Neural cell (in vitro differentiated cells): ENCODE measurements at regions not wholly inside any gene's neighbourhood (a gene's known extent, or its start where the extent isn't known, plus 50 kb on each side); places are given as distances from the start of the nearest gene placed in this dataset.

Experiments used
- H2AFZ ChIP-seq: fragments of 200-600, 300-800 bp; sonication (generic), shearing (Covaris generic); 2 replicates; pipeline ENCODE4 v1.6.0; 2014; ENCODE audit warnings: low read depth, mild to moderate bottlenecking, antibody characterized with exemption, low read length, moderate library complexity
- H3F3A ChIP-seq: fragments of 200-600 bp; shearing (Covaris generic); 2 replicates; pipeline ENCODE4 v1.6.1; 2016; ENCODE audit warnings: mild to moderate bottlenecking, moderate library complexity, mixed read lengths, antibody characterized with exemption, low read length; ENCODE audit not compliant: insufficient read depth, poor library complexity, severe bottlenecking
- H3K27ac ChIP-seq: fragments of 200-600, 300-800 bp; sonication (generic), shearing (Covaris generic); 2 replicates; pipeline ENCODE4 v1.5.1; 2014; ENCODE audit warnings: mild to moderate bottlenecking, low read length, moderate library complexity
- H3K27me3 ChIP-seq: fragments of 300-800, 200-600 bp; sonication (generic), shearing (Covaris generic); 2 replicates; pipeline ENCODE4 v1.6.0; 2014; ENCODE audit warnings: mild to moderate bottlenecking, low read depth, low read length, moderate library complexity; ENCODE audit not compliant: insufficient read depth
- H3K36me3 ChIP-seq: fragments of 300-800, 200-600 bp; sonication (generic), shearing (Covaris generic); 2 replicates; pipeline ENCODE4 v1.5.1; 2014; ENCODE audit warnings: mild to moderate bottlenecking, antibody characterized with exemption, low read length, moderate library complexity; ENCODE audit not compliant: insufficient read depth
- H3K4me2 ChIP-seq: fragments of 300-800, 200-600 bp; sonication (generic), shearing (Covaris generic); 2 replicates; pipeline ENCODE4 v1.6.0; 2014; ENCODE audit warnings: mild to moderate bottlenecking, low read length
- H3K4me3 ChIP-seq: fragments of 300-800, 200-600 bp; sonication (generic), shearing (Covaris generic); 2 replicates; pipeline ENCODE4 v1.5.1; 2014; ENCODE audit warnings: mild to moderate bottlenecking, low read length, moderate library complexity
- H3K79me2 ChIP-seq: fragments of 200-600 bp; shearing (Covaris generic); replicated peaks from 2 replicates; pipeline ENCODE4 v1.6.0; 2014; ENCODE audit warnings: mild to moderate bottlenecking, low read length, moderate library complexity; ENCODE audit not compliant: insufficient read depth
- H3K9ac ChIP-seq: fragments of 300-800, 200-600 bp; sonication (generic), shearing (Covaris generic); 2 replicates; pipeline ENCODE4 v1.6.1; 2016; ENCODE audit warnings: mild to moderate bottlenecking, low read length, mixed read lengths
- H3K9me2 ChIP-seq: fragments of 200-600 bp; shearing (Covaris generic); 2 replicates; pipeline ENCODE4 v1.6.1; 2016; ENCODE audit warnings: mild to moderate bottlenecking, low read length, mixed read lengths; ENCODE audit not compliant: insufficient read depth
- H3K9me3 ChIP-seq: fragments of 200-600, 300-800 bp; sonication (generic), shearing (Covaris generic); 2 replicates; pipeline ENCODE4 v1.6.1; 2016; ENCODE audit warnings: mild to moderate bottlenecking, mixed run types, low read length, moderate library complexity, mixed read lengths
- H4K20me1 ChIP-seq: fragments of 200-600 bp; shearing (Covaris generic); 2 replicates; pipeline ENCODE4 v1.6.1; 2016; ENCODE audit warnings: mild to moderate bottlenecking, mixed run types; ENCODE audit not compliant: insufficient read depth
- EP300 ChIP-seq: fragments of 450-650 bp; conservative IDR thresholded peaks from 2 replicates; pipeline ENCODE4 v1.6.1; 2014; ENCODE audit warnings: antibody characterized with exemption, mild to moderate bottlenecking, moderate library complexity; ENCODE audit not compliant: poor library complexity, severe bottlenecking
- EZH2 ChIP-seq: fragments of 200-600, 300-800 bp; shearing (Covaris generic), sonication (generic); IDR thresholded peaks from 2 replicates; pipeline ENCODE4 v1.6.1; 2014; ENCODE audit warnings: antibody characterized with exemption, low read length, borderline replicate concordance, mild to moderate bottlenecking; ENCODE audit not compliant: insufficient read depth, poor library complexity, severe bottlenecking
- MXI1 ChIP-seq: fragments of 450-650 bp; conservative IDR thresholded peaks from 2 replicates; pipeline ENCODE4 v1.6.1; 2014; ENCODE audit warnings: antibody characterized with exemption, mild to moderate bottlenecking; ENCODE audit not compliant: poor library complexity, severe bottlenecking
- POLR2AphosphoS5 ChIP-seq: IDR thresholded peaks from 2 replicates; pipeline ENCODE4 v1.6.1; 2012
- RAD21 ChIP-seq: fragments of 450-650 bp; conservative IDR thresholded peaks from 2 replicates; pipeline ENCODE4 v1.6.1; 2014; ENCODE audit warnings: antibody characterized with exemption, mild to moderate bottlenecking, moderate library complexity
- SMC3 ChIP-seq: fragments of 450-650 bp; conservative IDR thresholded peaks from 2 replicates; pipeline ENCODE4 v1.6.1; 2014; ENCODE audit warnings: antibody characterized with exemption, mild to moderate bottlenecking, moderate library complexity; ENCODE audit not compliant: poor library complexity
- TAF1 ChIP-seq: IDR thresholded peaks from 2 replicates; pipeline ENCODE4 v1.6.1; 2012; ENCODE audit warnings: low read depth
- TF ChIP-seq, protein P1 (sequence below): IDR thresholded peaks from 2 replicates; pipeline ENCODE4 v1.6.1; 2012; ENCODE audit warnings: borderline replicate concordance
- TF ChIP-seq, protein P2 (sequence below): fragments of 450-650 bp; IDR thresholded peaks from 2 replicates; pipeline ENCODE4 v1.5.1; 2014; ENCODE audit warnings: antibody characterized with exemption, mild to moderate bottlenecking, moderate library complexity; ENCODE audit not compliant: poor library complexity, severe bottlenecking

DNA sequence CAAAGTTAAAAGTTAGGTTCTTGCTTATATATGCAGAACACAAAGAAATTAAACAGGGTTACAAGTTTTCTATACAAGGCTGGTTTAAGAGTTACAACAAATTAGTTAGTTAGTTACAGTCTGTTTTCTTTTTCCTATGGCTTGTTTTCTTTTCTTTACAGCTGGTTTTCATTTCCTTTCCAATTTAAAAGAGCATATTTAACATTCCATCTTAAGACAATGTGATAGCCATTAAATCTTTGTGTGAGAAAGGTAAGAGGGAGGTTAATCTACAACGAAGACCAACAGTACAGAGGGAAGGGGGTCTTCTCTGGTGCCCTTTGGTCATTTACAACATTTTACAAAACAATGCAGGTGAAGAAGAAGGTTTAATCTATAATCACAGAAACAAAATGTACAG is 290.6 kb downstream of the ZNF674 start:
- H3K9me2 ChIP-seq = no peaks in the 10 kb centered on the region
- no peaks in the 10 kb centered on the region for H4K20me1 ChIP-seq
- no peaks in the 10 kb centered on the region for H3K9me3 ChIP-seq
- no peak overlapping the region for H3K27ac ChIP-seq
- no peak overlapping the region for H2AFZ ChIP-seq
- H3K4me2 ChIP-seq = no peak overlapping the region
- H3F3A ChIP-seq = no peaks in the 10 kb centered on the region
- no peak for TF ChIP-seq TAF1
- TF ChIP-seq EP300 = no peak
- TF ChIP-seq POLR2AphosphoS5 = no peak
- no peak for TF ChIP-seq RAD21
- no peaks in the 10 kb centered on the region for H3K79me2 ChIP-seq
- no peak overlapping the region for H3K4me3 ChIP-seq
- no peaks in the 10 kb centered on the region for H3K27me3 ChIP-seq
- H3K9ac ChIP-seq = no peak overlapping the region
- no peaks in the 10 kb centered on the region for H3K36me3 ChIP-seq

DNA sequence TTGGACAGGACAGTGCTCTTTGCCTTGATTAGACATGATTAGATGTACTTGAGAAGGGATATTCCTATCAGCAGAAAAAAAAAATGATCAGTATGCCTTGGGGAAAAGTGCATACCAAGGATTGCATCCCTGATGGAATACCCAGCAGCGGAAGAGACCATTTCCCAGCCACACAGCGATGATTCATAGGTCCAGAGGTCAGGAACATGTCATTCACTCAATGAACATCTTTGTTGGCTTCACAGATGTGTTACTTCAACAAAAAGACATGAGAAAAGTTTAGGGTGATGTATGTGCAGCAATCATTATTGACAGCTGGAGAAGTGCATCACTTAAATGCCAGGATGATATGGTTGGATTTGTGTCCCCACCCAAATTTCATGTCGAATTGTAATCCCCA is 293.5 kb downstream of the ZNF674 start:
- H3K27me3 ChIP-seq = no peaks in the 10 kb centered on the region

More for the DNA sequence above, 293.5 kb downstream of the ZNF674 start:
- H3K79me2 ChIP-seq = no peaks in the 10 kb centered on the region
- H3K36me3 ChIP-seq = no peaks in the 10 kb centered on the region
- H3K9ac ChIP-seq = no peak overlapping the region
- H3K9me3 ChIP-seq = no peaks in the 10 kb centered on the region
- H3K9me2 ChIP-seq = no peaks in the 10 kb centered on the region
- no peak overlapping the region for H3K27ac ChIP-seq
- no peak overlapping the region for H3K4me3 ChIP-seq
- no peaks in the 10 kb centered on the region for H3F3A ChIP-seq
- no peak for TF ChIP-seq RAD21
- no peak for TF ChIP-seq MXI1
- TF ChIP-seq EP300 = no peak
- no peak for TF ChIP-seq TAF1
- no peak for TF ChIP-seq SMC3
- TF ChIP-seq POLR2AphosphoS5 = no peak
- no peak for TF ChIP-seq EZH2
- TF ChIP-seq, protein P1, sequence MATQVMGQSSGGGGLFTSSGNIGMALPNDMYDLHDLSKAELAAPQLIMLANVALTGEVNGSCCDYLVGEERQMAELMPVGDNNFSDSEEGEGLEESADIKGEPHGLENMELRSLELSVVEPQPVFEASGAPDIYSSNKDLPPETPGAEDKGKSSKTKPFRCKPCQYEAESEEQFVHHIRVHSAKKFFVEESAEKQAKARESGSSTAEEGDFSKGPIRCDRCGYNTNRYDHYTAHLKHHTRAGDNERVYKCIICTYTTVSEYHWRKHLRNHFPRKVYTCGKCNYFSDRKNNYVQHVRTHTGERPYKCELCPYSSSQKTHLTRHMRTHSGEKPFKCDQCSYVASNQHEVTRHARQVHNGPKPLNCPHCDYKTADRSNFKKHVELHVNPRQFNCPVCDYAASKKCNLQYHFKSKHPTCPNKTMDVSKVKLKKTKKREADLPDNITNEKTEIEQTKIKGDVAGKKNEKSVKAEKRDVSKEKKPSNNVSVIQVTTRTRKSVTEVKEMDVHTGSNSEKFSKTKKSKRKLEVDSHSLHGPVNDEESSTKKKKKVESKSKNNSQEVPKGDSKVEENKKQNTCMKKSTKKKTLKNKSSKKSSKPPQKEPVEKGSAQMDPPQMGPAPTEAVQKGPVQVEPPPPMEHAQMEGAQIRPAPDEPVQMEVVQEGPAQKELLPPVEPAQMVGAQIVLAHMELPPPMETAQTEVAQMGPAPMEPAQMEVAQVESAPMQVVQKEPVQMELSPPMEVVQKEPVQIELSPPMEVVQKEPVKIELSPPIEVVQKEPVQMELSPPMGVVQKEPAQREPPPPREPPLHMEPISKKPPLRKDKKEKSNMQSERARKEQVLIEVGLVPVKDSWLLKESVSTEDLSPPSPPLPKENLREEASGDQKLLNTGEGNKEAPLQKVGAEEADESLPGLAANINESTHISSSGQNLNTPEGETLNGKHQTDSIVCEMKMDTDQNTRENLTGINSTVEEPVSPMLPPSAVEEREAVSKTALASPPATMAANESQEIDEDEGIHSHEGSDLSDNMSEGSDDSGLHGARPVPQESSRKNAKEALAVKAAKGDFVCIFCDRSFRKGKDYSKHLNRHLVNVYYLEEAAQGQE = no peak
- TF ChIP-seq, protein P2, sequence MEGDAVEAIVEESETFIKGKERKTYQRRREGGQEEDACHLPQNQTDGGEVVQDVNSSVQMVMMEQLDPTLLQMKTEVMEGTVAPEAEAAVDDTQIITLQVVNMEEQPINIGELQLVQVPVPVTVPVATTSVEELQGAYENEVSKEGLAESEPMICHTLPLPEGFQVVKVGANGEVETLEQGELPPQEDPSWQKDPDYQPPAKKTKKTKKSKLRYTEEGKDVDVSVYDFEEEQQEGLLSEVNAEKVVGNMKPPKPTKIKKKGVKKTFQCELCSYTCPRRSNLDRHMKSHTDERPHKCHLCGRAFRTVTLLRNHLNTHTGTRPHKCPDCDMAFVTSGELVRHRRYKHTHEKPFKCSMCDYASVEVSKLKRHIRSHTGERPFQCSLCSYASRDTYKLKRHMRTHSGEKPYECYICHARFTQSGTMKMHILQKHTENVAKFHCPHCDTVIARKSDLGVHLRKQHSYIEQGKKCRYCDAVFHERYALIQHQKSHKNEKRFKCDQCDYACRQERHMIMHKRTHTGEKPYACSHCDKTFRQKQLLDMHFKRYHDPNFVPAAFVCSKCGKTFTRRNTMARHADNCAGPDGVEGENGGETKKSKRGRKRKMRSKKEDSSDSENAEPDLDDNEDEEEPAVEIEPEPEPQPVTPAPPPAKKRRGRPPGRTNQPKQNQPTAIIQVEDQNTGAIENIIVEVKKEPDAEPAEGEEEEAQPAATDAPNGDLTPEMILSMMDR = no peak
- no peak overlapping the region for H2AFZ ChIP-seq
- H3K4me2 ChIP-seq = no peak overlapping the region
- H4K20me1 ChIP-seq = no peaks in the 10 kb centered on the region
